ENCODE measurements at regions not wholly inside any gene's neighbourhood (a gene's known extent, or its start where the extent isn't known, plus 50 kb on each side); places are given as distances from the start of the nearest gene placed in this dataset. TPM values are rescaled to one million over a fixed set of nuclear protein-coding genes. Genes with fewer than 3 reads are reported as not detected.
A peak's percentile ranks its signal among the peaks of the same experiment; 100 is the strongest.
"Not testable (repeated sequence)": the region's sequence is repeated elsewhere in the genome, so short reads cannot be mapped to it uniquely, and the experiment has no call there.

GRCh38 chr15:22002711-22003110 is 77.6 kb upstream of the OR4M2 start:
- intact Hi-C loops (cut with DNase I; ENCODE audit: low total_unique reads); H3K36me3 ChIP-seq; H3K9me3 ChIP-seq; H3K27ac ChIP-seq; H3K4me1 ChIP-seq; H3K27me3 ChIP-seq; DNase-seq; H3K4me3 ChIP-seq: not testable (repeated sequence)

GRCh38 chr15:21989117-21989516 is 91.2 kb upstream of the OR4M2 start:
- H3K4me1 ChIP-seq; H3K4me3 ChIP-seq; DNase-seq; H3K27ac ChIP-seq; H3K27me3 ChIP-seq; H3K36me3 ChIP-seq; H3K9me3 ChIP-seq; intact Hi-C loops (cut with DNase I; ENCODE audit: low total_unique reads): not testable (repeated sequence)

- H3K4me3 ChIP-seq; H3K9me3 ChIP-seq; H3K27ac ChIP-seq; intact Hi-C loops (cut with DNase I; ENCODE audit: low total_unique reads); H3K36me3 ChIP-seq; H3K27me3 ChIP-seq; H3K4me1 ChIP-seq; DNase-seq: not testable (repeated sequence)
These were observed 96.5 kb upstream of the OR4M2 start for GRCh38 chr15:21983820-21984219.

- H3K4me3 ChIP-seq; H3K9me3 ChIP-seq; H3K27me3 ChIP-seq; DNase-seq; H3K27ac ChIP-seq; H3K4me1 ChIP-seq; H3K36me3 ChIP-seq; intact Hi-C loops (cut with DNase I; ENCODE audit: low total_unique reads): not testable (repeated sequence)
These were observed 100.4 kb upstream of the OR4M2 start for GRCh38 chr15:21979960-21980359.

GRCh38 chr15:21953713-21954112 is 76.2 kb upstream of the POTEB start:
- peak in 1 of 2 donors; percentile 1 for DNase-seq
- H3K27ac ChIP-seq; H3K27me3 ChIP-seq; H3K4me3 ChIP-seq; H3K4me1 ChIP-seq; H3K9me3 ChIP-seq; intact Hi-C loops (cut with DNase I; ENCODE audit: low total_unique reads); H3K36me3 ChIP-seq: not testable (repeated sequence)

GRCh38 chr15:21940302-21940701 is 62.8 kb upstream of the POTEB start:
- H3K4me3 ChIP-seq; DNase-seq; H3K36me3 ChIP-seq; intact Hi-C loops (cut with DNase I; ENCODE audit: low total_unique reads); H3K4me1 ChIP-seq; H3K9me3 ChIP-seq; H3K27ac ChIP-seq; H3K27me3 ChIP-seq: not testable (repeated sequence)

Small RNAs in the stretch of these regions (microRNA-seq; reads per million reads assigned to microRNA genes)
- not detected for gene MIR5701-3 (ENCODE audit: borderline microRNAs expressed, borderline replicate concordance)

Small RNAs in the stretch of these regions (small RNA-seq; reads per million reads assigned to genes)
- gene MIR5701-3: not detected
